ENCODE measurements at regions not wholly inside any gene's neighbourhood (a gene's known extent, or its start where the extent isn't known, plus 50 kb on each side); places are given as distances from the start of the nearest gene placed in this dataset.

GRCh38 chr12:17661250-17661649, 428.7 kb downstream of the RERGL start:
- no peak for TF ChIP-seq POLR2A (IDR thresholded peaks at IDR 0.05)
- no peak for TF ChIP-seq CTCF (IDR thresholded peaks at IDR 0.05 in 4 of 5, conservative IDR thresholded peaks at IDR 0.05 in 1 of 5)
